Sigmoid colon (tissue), 6 donors: ENCODE measurements at regions not wholly inside any gene's neighbourhood (a gene's known extent, or its start where the extent isn't known, plus 50 kb on each side); places are given as distances from the start of the nearest gene placed in this dataset.

Experiments used
- DNase-seq: peaks from one replicate; pipeline ENCODE4 v3.0.0-alpha.2; 2019
- H3K27ac ChIP-seq, 4 donors: fragments of 200-600 bp; sonication (generic); one replicate each; pipeline ENCODE4 v1.5.1; 2016 to 2019; ENCODE audit warnings: mild to moderate bottlenecking in 1 of 4
- H3K27me3 ChIP-seq, 3 donors: fragments of 200-600 bp; sonication (generic); one replicate each; pipeline ENCODE4 v1.5.1; 2019; ENCODE audit warnings: mild to moderate bottlenecking in 1 of 3
- H3K36me3 ChIP-seq, 4 donors: fragments of 200-600 bp; sonication (generic); one replicate each; pipeline ENCODE4 v1.5.1; 2016 to 2019
- H3K4me1 ChIP-seq, 4 donors: fragments of 200-600 bp; sonication (generic); one replicate each; pipeline ENCODE4 v1.5.1; 2017 to 2019
- H3K4me3 ChIP-seq, 4 donors: fragments of 200-600 bp; sonication (generic); one replicate each; pipeline ENCODE4 v1.5.1; 2017 to 2019; ENCODE audit warnings: mild to moderate bottlenecking in 2 of 4, moderate library complexity in 1 of 4
- H3K9me3 ChIP-seq, 4 donors: fragments of 200-600 bp in 3 of 4; sonication (generic) in 3 of 4; one replicate each; pipeline versions ENCODE4 v1.5.1 to v1.6.1; 2013 to 2019
- CTCF ChIP-seq, 4 experiments: fragments of 450-650 bp in 3 of 4; fragments of 200-600 bp in 1 of 4; IDR thresholded peaks; one replicate each; pipeline ENCODE4 v1.5.1; 2016 to 2019; ENCODE audit warnings: antibody characterized with exemption in 4 of 4, mild to moderate bottlenecking in 3 of 4, moderate library complexity in 2 of 4
- EP300 ChIP-seq, 4 donors: sonication (generic); formaldehyde crosslinking; IDR thresholded peaks; one replicate each; pipeline ENCODE4 v1.6.1; 2017; ENCODE audit warnings: antibody characterized with exemption in 4 of 4
- POLR2A ChIP-seq, 2 donors: fragments of 450-650 bp; IDR thresholded peaks; one replicate each; pipeline ENCODE4 v1.6.1; 2016; ENCODE audit warnings: antibody characterized with exemption in 2 of 2, mild to moderate bottlenecking in 2 of 2, moderate library complexity in 2 of 2
- POLR2AphosphoS5 ChIP-seq, 4 donors: sonication (generic); formaldehyde crosslinking; IDR thresholded peaks; one replicate each; pipeline ENCODE4 v1.6.1; 2017; ENCODE audit warnings: antibody characterized with exemption in 4 of 4
- WGBS, 2 donors: extraction: QIAGEN DNeasy Blood & Tissue Kit; methylation state at CpG; one replicate each; pipeline ENCODE4 v1.1.7; 2013; 5-methylcytosine and 5-hydroxymethylcytosine counted together
- intact Hi-C: fragments of 100-400 bp; cut with DNase I; formaldehyde crosslinking; loops from one replicate; pipeline ENCODE4 v1.15.1; 2023
- donor health status: healthy with polysubstance abuse.
- donor health status: healthy.

DNA sequence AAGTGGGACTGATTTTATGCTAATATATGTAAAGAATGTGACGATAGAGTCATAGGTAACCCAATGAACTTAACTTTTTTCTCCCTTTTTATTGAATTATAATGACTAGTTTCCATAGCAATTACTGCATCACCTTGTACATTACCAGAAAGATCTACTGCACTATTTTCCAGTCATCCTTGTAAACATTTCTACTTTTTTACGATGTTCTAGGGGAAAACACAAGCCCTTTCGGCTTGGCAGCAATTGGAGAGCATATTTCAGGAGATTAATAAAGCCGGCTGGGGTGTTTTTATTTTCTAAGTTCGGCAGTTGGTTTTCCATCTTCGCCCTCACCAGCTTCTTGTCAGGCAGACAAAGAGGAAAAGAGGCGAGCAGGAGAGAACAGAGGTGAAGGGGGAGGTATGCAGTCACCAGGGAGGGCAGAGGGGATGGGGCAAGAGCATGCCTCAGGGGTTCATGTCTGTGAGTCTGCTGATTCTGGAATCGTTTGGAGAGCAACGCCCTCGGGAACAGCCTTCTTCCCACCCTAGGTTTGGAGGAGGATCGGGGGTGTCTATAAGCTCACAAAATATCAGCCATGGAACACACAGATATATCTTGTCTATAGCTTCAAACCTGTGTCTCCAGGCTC lies 476.4 kb downstream of the MIAT start:
- intact Hi-C loops = no loop called here
- no peaks in the 10 kb centered on the region for H3K36me3 ChIP-seq
- TF ChIP-seq CTCF (IDR thresholded peaks at IDR 0.05) (no peak), EP300 (IDR thresholded peaks at IDR 0.05) (no peak), POLR2AphosphoS5 (IDR thresholded peaks at IDR 0.05) (no peak), POLR2A (IDR thresholded peaks at IDR 0.05) (no peak)

DNA sequence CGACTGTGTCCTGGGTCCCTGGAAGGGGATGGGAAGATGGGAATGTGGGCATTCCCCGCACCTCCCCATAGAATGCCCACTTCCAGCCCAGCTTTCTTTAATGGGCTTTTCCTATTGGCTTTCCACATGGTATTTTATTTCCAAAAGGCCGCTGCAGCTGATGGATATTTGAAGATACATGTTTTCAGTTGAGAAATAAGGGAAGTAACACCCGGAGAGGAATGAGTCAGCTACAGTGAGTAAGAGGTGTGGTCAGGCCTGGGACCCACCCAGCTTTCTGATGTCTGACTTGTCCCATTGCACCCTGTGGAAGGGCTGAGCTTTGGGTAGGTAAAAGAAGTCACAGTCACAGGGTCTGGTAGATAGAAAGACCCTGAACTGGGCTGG lies 476.9 kb downstream of the MIAT start:
- no peaks in the 10 kb centered on the region for H3K27me3 ChIP-seq
- no peaks in the 10 kb centered on the region for H3K36me3 ChIP-seq
- peak overlapping the region in 1 of 4 donors; percentile 59 for H3K27ac ChIP-seq
- H3K4me3 ChIP-seq = no peak overlapping the region
- peaks cover 0 to 29% (median 19%) of the 10 kb centered on the region in 4 donors for H3K4me1 ChIP-seq
- 45 to 49% methylated on average over 4 of the region's 4 CpGs for WGBS, 2 donors
- peak in 1 of 4 donors; percentile 30 for TF ChIP-seq POLR2AphosphoS5 (IDR thresholded peaks at IDR 0.05)
- no peak for TF ChIP-seq POLR2A (IDR thresholded peaks at IDR 0.05)
- DNase-seq = peak; percentile 85
- intact Hi-C loops = no loop called here
- peaks cover 0 to 2% (median 0%) of the 10 kb centered on the region in 4 donors for H3K9me3 ChIP-seq

More for the DNA sequence above, 476.4 kb downstream of the MIAT start:
- H3K27me3 ChIP-seq = no peaks in the 10 kb centered on the region
- no peak overlapping the region for H3K4me3 ChIP-seq
- peak overlapping the region in 1 of 4 donors; percentile 59 for H3K27ac ChIP-seq
- DNase-seq = no peak
- H3K4me1 ChIP-seq = peaks cover 0 to 33% (median 22%) of the 10 kb centered on the region in 4 donors
- 60 to 62% methylated on average over 11 of the region's 11 CpGs for WGBS, 2 donors
- H3K9me3 ChIP-seq = peaks cover 0 to 2% (median 0%) of the 10 kb centered on the region in 4 donors

GRCh38 chr22:27135031-27135981 lies 477.9 kb downstream of the MIAT start:
- Histone ChIP-seq H3K4me3 (no peak overlapping the region), H3K36me3 (no peaks in the 10 kb centered on the region), H3K9me3 (peaks cover 0 to 2% (median 0%) of the 10 kb centered on the region in 4 donors), H3K27ac (peak overlapping the region in 1 of 4 donors; percentile 59), H3K27me3 (no peaks in the 10 kb centered on the region), H3K4me1 (peaks cover 0 to 37% (median 27%) of the 10 kb centered on the region in 4 donors)
- intact Hi-C loops = no loop called here
- 54 to 70% methylated on average over 7 of the region's 7 CpGs for WGBS, 2 donors
- DNase-seq = no peak
- TF ChIP-seq EP300 (IDR thresholded peaks at IDR 0.05) (no peak), CTCF (IDR thresholded peaks at IDR 0.05) (no peak), POLR2A (IDR thresholded peaks at IDR 0.05) (no peak), POLR2AphosphoS5 (IDR thresholded peaks at IDR 0.05) (no peak)

- no peak for DNase-seq
- Histone ChIP-seq H3K36me3 (no peaks in the 10 kb centered on the region), H3K27ac (no peak overlapping the region), H3K4me3 (no peak overlapping the region), H3K9me3 (peaks cover 0 to 2% (median 0%) of the 10 kb centered on the region in 4 donors), H3K27me3 (no peaks in the 10 kb centered on the region), H3K4me1 (peaks cover 0 to 40% (median 29%) of the 10 kb centered on the region in 4 donors)
- 93 to 97% methylated on average over 2 of the region's 2 CpGs for WGBS, 2 donors
- intact Hi-C loops = no loop called here
- TF ChIP-seq POLR2AphosphoS5 (IDR thresholded peaks at IDR 0.05) (no peak), CTCF (IDR thresholded peaks at IDR 0.05) (no peak)
Observed at GRCh38 chr22:27136596-27136995, 479.2 kb downstream of the MIAT start.

DNA sequence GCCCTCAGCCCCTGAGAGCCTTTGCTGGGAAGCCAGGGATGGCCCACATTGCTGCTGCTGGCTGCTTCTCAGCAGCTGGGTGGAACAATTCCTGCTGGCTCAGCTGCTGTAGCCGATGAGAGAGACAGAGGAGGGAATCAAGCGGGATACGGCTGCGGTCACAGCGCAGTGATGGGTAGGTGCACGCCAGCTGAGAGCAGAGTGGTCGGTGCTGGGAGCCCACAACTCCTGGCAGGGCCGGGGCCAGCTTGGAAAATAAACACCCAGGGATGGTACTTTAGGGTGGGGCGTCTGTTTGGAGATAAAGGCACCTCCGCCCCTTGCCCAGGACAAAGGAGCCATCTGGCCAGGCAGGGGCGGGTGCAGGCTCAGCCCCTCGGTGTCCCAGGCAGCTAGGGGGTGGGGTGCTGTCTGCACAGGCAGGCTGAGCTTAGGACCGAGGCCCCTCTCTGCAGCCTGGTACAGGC lies 480.5 kb downstream of the MIAT start:
- peaks cover 0 to 42% (median 28%) of the 10 kb centered on the region in 4 donors for H3K4me1 ChIP-seq
- no peak overlapping the region for H3K27ac ChIP-seq
- TF ChIP-seq POLR2AphosphoS5 (IDR thresholded peaks at IDR 0.05) (no peak), CTCF (IDR thresholded peaks at IDR 0.05) (no peak), POLR2A (IDR thresholded peaks at IDR 0.05) (no peak), EP300 (IDR thresholded peaks at IDR 0.05) (no peak)
- H3K9me3 ChIP-seq = peaks cover 0 to 2% (median 0%) of the 10 kb centered on the region in 4 donors
- H3K4me3 ChIP-seq = no peak overlapping the region
- H3K36me3 ChIP-seq = no peaks in the 10 kb centered on the region
- no peaks in the 10 kb centered on the region for H3K27me3 ChIP-seq
- no peak for DNase-seq
- 39 to 66% methylated on average over 13 of the region's 13 CpGs for WGBS, 2 donors
- intact Hi-C loops = no loop called here
